Colonic mucosa (tissue), 4 donors: ENCODE measurements at regions not wholly inside any gene's neighbourhood (a gene's known extent, or its start where the extent isn't known, plus 50 kb on each side); places are given as distances from the start of the nearest gene placed in this dataset.

Source experiments
- DNase-seq: peaks from one replicate; pipeline ENCODE4 v3.0.0-alpha.2; 2020
- H3K27ac ChIP-seq: fragments of 200-600 bp; one replicate; pipeline ENCODE4 v1.8.0; 2021
- H3K27me3 ChIP-seq: fragments of 200-600 bp; one replicate; pipeline ENCODE4 v1.8.0; 2021
- H3K36me3 ChIP-seq: fragments of 200-600 bp; one replicate; pipeline ENCODE4 v1.8.0; 2021
- H3K4me1 ChIP-seq: fragments of 200-600 bp; one replicate; pipeline ENCODE4 v1.8.0; 2021; ENCODE audit warnings: mild to moderate bottlenecking
- H3K4me3 ChIP-seq: fragments of 200-600 bp; one replicate; pipeline ENCODE4 v1.8.0; 2021
- H3K9ac ChIP-seq, 2 donors: one replicate each; pipeline ENCODE4 v1.7.0; 2013; ENCODE audit warnings: control low read depth in 2 of 2, low read depth in 2 of 2, low read length in 2 of 2
- H3K9me3 ChIP-seq: fragments of 200-600 bp; one replicate; pipeline ENCODE4 v1.8.0; 2021
- intact Hi-C: fragments of 100-400 bp; cut with DNase I; formaldehyde crosslinking; loops from one replicate; pipeline ENCODE4 v1.14.1; 2022
- TF ChIP-seq, protein P1 (sequence below): fragments of 200-600 bp; IDR thresholded peaks from one replicate; pipeline ENCODE4 v1.8.0; 2022; ENCODE audit warnings: antibody characterized with exemption, mild to moderate bottlenecking
- donor health status: healthy.
- donor health status: DM: no; HTN: no; CAD: no.
- donor health status: DM: no; HTN: no; CAD: no.

DNA sequence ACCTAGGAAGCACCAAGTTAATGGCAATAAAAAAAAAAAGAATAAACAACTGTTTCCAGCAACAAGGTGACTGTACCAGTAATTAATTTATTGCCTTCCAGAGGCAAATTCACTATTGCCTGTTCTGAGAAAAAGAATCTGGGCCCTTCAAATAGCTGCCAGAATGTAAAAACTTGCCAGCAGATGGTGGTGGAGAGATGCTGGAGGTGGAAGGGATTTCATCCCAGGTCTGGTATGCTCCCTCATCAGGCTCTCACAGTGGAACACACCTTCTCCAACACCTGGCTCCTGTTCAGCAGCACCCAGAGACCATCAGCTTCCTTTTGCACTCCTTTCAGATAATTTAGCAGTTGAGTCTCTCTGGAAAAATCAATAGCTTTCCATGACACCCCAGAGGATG, 792.9 kb upstream of the ADAMTS5 start:
- Histone ChIP-seq H3K9ac (no peak overlapping the region), H3K9me3 (no peaks in the 10 kb centered on the region), H3K4me1 (no peaks in the 10 kb centered on the region), H3K27me3 (no peaks in the 10 kb centered on the region), H3K4me3 (no peak overlapping the region), H3K36me3 (no peaks in the 10 kb centered on the region), H3K27ac (no peak overlapping the region)
- DNase-seq, result no peak
- TF ChIP-seq, protein P1, sequence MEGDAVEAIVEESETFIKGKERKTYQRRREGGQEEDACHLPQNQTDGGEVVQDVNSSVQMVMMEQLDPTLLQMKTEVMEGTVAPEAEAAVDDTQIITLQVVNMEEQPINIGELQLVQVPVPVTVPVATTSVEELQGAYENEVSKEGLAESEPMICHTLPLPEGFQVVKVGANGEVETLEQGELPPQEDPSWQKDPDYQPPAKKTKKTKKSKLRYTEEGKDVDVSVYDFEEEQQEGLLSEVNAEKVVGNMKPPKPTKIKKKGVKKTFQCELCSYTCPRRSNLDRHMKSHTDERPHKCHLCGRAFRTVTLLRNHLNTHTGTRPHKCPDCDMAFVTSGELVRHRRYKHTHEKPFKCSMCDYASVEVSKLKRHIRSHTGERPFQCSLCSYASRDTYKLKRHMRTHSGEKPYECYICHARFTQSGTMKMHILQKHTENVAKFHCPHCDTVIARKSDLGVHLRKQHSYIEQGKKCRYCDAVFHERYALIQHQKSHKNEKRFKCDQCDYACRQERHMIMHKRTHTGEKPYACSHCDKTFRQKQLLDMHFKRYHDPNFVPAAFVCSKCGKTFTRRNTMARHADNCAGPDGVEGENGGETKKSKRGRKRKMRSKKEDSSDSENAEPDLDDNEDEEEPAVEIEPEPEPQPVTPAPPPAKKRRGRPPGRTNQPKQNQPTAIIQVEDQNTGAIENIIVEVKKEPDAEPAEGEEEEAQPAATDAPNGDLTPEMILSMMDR, result no peak
- intact Hi-C loops, result no loop called here

DNA sequence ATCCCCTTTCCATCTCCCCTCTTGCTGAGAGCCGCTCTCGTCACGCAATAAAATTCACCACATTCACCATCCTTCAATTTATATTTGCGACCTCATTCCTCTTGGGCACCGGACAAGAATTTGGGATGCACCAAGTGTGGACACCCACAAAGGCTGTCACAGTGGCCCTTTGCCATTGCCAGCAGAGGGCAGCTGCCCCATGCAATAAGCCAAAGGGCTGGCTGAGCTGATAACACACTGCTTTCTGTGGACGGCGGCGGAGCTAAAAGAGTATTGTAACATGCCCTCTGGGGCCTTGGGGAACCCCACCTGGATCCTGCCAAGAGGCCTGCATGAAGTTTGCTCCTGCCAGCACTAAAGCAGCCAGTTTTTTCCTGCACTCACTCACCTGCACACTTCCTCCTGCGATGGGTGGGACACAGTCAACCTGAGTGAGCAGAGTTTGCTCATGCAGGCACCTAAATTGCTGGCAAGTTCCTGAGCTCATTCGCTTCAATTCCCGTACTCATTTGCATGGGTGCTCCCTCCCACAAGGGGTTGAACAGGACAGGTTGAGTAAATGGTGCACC, 792.3 kb upstream of the ADAMTS5 start:
- no peak overlapping the region for H3K4me3 ChIP-seq
- no peaks in the 10 kb centered on the region for H3K9me3 ChIP-seq
- H3K27me3 ChIP-seq, result no peaks in the 10 kb centered on the region
- H3K27ac ChIP-seq, result no peak overlapping the region
- no peaks in the 10 kb centered on the region for H3K4me1 ChIP-seq
- DNase-seq, result peak; percentile 32
- TF ChIP-seq, protein P1, result peak; percentile 32
- no peaks in the 10 kb centered on the region for H3K36me3 ChIP-seq
- intact Hi-C loops, result no loop called here
- H3K9ac ChIP-seq, result no peak overlapping the region

DNA sequence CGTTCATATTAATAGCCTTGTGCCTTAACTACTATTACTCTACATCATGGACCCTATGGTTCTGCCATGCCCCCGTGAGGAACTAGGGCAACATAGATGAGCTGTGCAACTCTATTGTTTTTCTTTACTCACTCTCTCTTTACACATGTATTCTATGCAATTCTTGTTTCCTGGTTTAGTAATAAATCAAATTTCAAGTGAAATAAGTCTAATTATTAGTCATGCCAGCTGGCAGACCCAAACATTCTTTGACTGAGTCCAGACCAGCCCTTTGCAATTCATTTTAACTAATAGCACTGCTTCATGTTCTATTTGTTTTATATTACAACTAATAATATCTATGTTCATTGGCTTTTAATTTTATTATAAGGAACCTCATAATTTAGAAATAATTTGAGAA, 789.3 kb upstream of the ADAMTS5 start:
- intact Hi-C loops, result no loop called here
- no peak overlapping the region for H3K4me3 ChIP-seq
- H3K9me3 ChIP-seq, result no peaks in the 10 kb centered on the region
- no peak overlapping the region for H3K9ac ChIP-seq
- H3K27ac ChIP-seq, result no peak overlapping the region
- TF ChIP-seq, protein P1, result no peak
- H3K27me3 ChIP-seq, result no peaks in the 10 kb centered on the region
- DNase-seq, result no peak
- no peaks in the 10 kb centered on the region for H3K36me3 ChIP-seq
- H3K4me1 ChIP-seq, result no peaks in the 10 kb centered on the region

DNA sequence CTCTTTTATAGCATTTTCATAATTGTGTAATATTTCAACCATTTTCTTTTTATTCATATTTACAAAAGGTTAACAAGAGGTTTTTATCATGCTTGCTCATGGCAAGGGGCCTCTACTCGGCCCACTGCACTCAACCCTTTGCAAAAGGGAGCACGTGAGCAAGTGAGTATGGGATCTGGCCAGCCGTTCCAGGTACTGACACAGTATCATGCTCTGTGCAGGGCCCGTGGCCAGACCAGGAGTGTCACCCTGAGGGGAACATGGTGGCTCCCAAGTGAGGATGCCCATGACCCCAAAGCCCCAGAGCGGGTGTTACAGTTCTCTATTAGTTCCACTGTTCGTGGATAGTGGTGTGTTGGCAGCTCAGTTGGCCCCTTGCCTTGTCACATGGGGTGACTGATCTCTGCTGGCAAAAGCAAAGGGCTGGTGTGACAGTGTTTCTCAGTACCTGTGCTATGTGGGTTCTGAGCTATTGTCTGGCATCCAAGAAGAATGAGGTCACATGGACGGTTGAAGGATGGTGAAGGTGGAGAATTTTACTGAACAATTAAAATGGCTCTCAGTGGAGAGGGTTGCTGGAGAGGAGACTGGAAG, 777.2 kb upstream of the ADAMTS5 start:
- no peak for DNase-seq
- TF ChIP-seq, protein P1, result no peak
- Histone ChIP-seq H3K4me3 (no peak overlapping the region), H3K27ac (no peak overlapping the region), H3K27me3 (no peaks in the 10 kb centered on the region), H3K9ac (no peak overlapping the region), H3K36me3 (no peaks in the 10 kb centered on the region), H3K9me3 (no peaks in the 10 kb centered on the region), H3K4me1 (no peaks in the 10 kb centered on the region)
- intact Hi-C loops, result no loop called here

DNA sequence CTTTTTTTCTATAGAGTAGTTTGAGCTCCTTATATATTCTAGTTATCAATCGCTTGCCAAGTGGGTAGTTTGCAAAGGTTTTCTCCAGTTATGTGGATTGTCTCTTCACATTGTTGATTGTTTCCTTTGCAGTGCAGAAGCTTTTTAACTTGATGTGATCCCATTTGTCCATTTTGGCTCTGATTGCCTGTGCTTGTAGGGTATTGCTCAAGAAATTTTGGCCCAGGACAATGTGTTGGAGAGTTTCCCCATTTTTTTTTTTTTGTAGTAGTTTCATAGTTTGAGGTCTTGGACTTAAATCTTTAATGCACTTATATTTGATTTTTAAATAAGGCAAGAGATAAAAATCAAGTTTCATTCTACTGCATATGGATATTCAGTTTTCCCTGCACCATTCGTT, 774.8 kb upstream of the ADAMTS5 start:
- Histone ChIP-seq H3K27ac (no peak overlapping the region), H3K4me3 (no peak overlapping the region), H3K4me1 (no peaks in the 10 kb centered on the region), H3K36me3 (no peaks in the 10 kb centered on the region), H3K27me3 (no peaks in the 10 kb centered on the region), H3K9ac (no peak overlapping the region), H3K9me3 (no peaks in the 10 kb centered on the region)
- intact Hi-C loops, result no loop called here
- no peak for DNase-seq
- TF ChIP-seq, protein P1, result no peak
